Pancreas (tissue), 10 donors: ENCODE measurements at regions not wholly inside any gene's neighbourhood (a gene's known extent, or its start where the extent isn't known, plus 50 kb on each side); places are given as distances from the start of the nearest gene placed in this dataset.

ENCODE experiments used
- ATAC-seq, 4 donors: fragments of 200-7000 bp; cut with Tn5 transposase; one replicate each; pipeline versions ENCODE4 v1.8.0 to v1.9.1; 2020; ENCODE audit warnings: mild to moderate bottlenecking in 4 of 4, moderate library complexity in 4 of 4
- DNase-seq, 6 donors: peaks; one replicate each; pipeline ENCODE4 v3.0.0-alpha.2; 2020
- FAIRE-seq: peaks from 2 replicates; lab custom pipeline; 2012; peaks lifted over from hg19 to GRCh38; lab: Jason Lieb, UNC
- H3K27ac ChIP-seq, 4 donors: fragments of 200-600 bp; sonication (generic); 1 replicate in 3 of 4; 2 replicates in 1 of 4; pipeline versions ENCODE4 v1.5.0 to v1.8.0; 2020
- H3K27me3 ChIP-seq, 4 donors: fragments of 200-600 bp; one replicate each; pipeline ENCODE4 v1.8.0; 2021
- H3K36me3 ChIP-seq, 3 donors: fragments of 200-600 bp; sonication (generic) in 1 of 3; one replicate each; pipeline versions ENCODE4 v1.5.0 to v1.8.0; 2020 to 2021
- H3K4me1 ChIP-seq, 3 donors: fragments of 200-600 bp; one replicate each; pipeline ENCODE4 v1.8.0; 2021
- H3K4me3 ChIP-seq, 4 donors: fragments of 200-600 bp; sonication (generic) in 2 of 4; one replicate each; pipeline versions ENCODE4 v1.5.0 to v1.8.0; 2020 to 2021
- H3K9me3 ChIP-seq, 4 donors: fragments of 200-600 bp; one replicate each; pipeline ENCODE4 v1.8.0; 2021
- WGBS, 2 donors: extraction: QIAGEN DNeasy Blood & Tissue Kit; methylation state at CpG; one replicate each; pipeline ENCODE4 v1.1.7; 2013; 5-methylcytosine and 5-hydroxymethylcytosine counted together
- intact Hi-C, 3 donors: fragments of 100-400 bp; cut with DNase I; formaldehyde crosslinking; loops; one replicate each; pipeline versions ENCODE4 v1.11.1 to v1.14.2; 2022
- TF ChIP-seq, protein P1 (sequence below), 4 donors: fragments of 200-600 bp; sonication (generic) in 3 of 4; IDR thresholded peaks; one replicate each; pipeline versions ENCODE4 v1.5.0 to v1.8.0; 2021; ENCODE audit warnings: antibody characterized with exemption in 4 of 4
- donor health status: healthy with polysubstance abuse.
- donor health status: DM: no; HTN: no; CAD: no; lungs with moderate emphysema.
- donor health status: DM: no; HTN: no; CAD: no.
- donor health status: control.
- donor health status: control.
- donor health status: Bipolar disorder and iron deficiency.
- donor health status: DM: yes; HTN: yes; CAD: no.
- donor health status: DM: no; HTN: no; CAD: no.
- donor health status: DM: no; HTN: no; CAD: no.
- donor health status: DM: yes; HTN: yes; CAD: no.

GRCh38 chr12:86647800-86648199 lies 391.6 kb upstream of the MGAT4C start:
- no peak for FAIRE-seq
- H3K27ac ChIP-seq = no peak overlapping the region
- ATAC-seq = no peak
- no peaks in the 10 kb centered on the region for H3K36me3 ChIP-seq
- no peaks in the 10 kb centered on the region for H3K27me3 ChIP-seq
- TF ChIP-seq, protein P1, sequence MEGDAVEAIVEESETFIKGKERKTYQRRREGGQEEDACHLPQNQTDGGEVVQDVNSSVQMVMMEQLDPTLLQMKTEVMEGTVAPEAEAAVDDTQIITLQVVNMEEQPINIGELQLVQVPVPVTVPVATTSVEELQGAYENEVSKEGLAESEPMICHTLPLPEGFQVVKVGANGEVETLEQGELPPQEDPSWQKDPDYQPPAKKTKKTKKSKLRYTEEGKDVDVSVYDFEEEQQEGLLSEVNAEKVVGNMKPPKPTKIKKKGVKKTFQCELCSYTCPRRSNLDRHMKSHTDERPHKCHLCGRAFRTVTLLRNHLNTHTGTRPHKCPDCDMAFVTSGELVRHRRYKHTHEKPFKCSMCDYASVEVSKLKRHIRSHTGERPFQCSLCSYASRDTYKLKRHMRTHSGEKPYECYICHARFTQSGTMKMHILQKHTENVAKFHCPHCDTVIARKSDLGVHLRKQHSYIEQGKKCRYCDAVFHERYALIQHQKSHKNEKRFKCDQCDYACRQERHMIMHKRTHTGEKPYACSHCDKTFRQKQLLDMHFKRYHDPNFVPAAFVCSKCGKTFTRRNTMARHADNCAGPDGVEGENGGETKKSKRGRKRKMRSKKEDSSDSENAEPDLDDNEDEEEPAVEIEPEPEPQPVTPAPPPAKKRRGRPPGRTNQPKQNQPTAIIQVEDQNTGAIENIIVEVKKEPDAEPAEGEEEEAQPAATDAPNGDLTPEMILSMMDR (IDR thresholded peaks at IDR 0.05) = no peak
- H3K4me1 ChIP-seq = no peaks in the 10 kb centered on the region
- no peak for DNase-seq
- WGBS, 2 donors = 35 to 46% methylated on average over 2 of the region's 2 CpGs
- intact Hi-C loops = no loop called here
- H3K9me3 ChIP-seq = no peaks in the 10 kb centered on the region
- no peak overlapping the region for H3K4me3 ChIP-seq

DNA sequence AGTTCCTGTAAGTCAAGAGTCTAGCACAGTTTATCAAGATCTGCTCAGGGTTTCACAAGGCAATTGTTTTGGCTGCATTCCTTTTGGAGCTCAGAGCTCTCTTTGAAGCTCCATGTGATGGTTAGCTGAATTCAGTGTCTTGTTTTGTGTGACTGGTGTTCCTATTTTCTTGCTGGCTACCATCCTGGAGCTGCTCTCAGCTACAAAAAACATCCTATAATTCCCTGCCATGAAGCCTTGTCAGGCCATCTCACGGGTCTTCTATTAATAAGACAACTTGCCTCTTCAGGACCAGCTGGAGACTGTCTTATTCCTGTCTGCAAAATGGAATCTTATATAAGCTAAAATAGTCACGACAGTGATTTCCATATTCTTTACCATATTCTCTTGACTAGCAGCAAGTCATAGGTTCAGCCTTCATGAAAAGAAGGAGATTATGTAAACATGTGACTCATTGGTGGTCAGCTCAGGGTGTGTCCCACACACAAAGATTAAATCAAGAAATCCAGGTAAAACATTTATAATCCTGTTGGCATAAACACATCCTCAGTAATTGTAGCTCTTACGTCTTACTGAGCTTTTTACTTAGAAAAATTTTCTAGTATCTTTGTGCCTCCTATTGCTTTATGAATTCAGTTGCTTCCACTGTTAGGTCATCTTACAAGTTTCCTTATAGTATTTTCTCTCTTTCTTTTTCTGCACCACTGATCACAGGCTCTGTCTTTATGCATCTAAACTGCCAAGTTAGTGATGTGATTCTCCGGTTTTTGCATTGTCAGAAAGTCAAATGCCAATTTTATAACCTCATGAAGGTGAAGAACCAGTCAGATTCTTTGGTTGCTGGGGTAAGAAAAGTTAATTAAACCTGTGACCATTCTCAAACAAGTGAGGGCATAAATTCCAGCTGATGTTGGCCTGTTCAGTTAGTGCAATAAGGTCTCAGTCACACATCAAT lies 378.5 kb upstream of the MGAT4C start:
- 55 to 62% methylated on average over 4 of the region's 4 CpGs for WGBS, 2 donors

GRCh38 chr12:86627001-86627400 lies 370.8 kb upstream of the MGAT4C start:
- no peaks in the 10 kb centered on the region for H3K36me3 ChIP-seq
- no peak for FAIRE-seq
- TF ChIP-seq, protein P1 (IDR thresholded peaks at IDR 0.05) = no peak
- no peak overlapping the region for H3K27ac ChIP-seq
- ATAC-seq = no peak
- no peaks in the 10 kb centered on the region for H3K4me1 ChIP-seq
- H3K27me3 ChIP-seq = no peaks in the 10 kb centered on the region
- peak in 2 of 6 donors; percentile 9 to 23 for DNase-seq
- no peak overlapping the region for H3K4me3 ChIP-seq
- no peaks in the 10 kb centered on the region for H3K9me3 ChIP-seq
- WGBS, 2 donors = 63 to 68% methylated on average over 3 of the region's 3 CpGs
- intact Hi-C loops = no loop called here

More for the DNA sequence above, 378.5 kb upstream of the MGAT4C start:
- DNase-seq (no peak), FAIRE-seq (no peak), ATAC-seq (no peak)
- no peaks in the 10 kb centered on the region for H3K9me3 ChIP-seq
- H3K27me3 ChIP-seq = no peaks in the 10 kb centered on the region
- H3K36me3 ChIP-seq = no peaks in the 10 kb centered on the region
- no peaks in the 10 kb centered on the region for H3K4me1 ChIP-seq
- H3K27ac ChIP-seq = no peak overlapping the region
- intact Hi-C loops = no loop called here
- TF ChIP-seq, protein P1 (IDR thresholded peaks at IDR 0.05) = no peak
- no peak overlapping the region for H3K4me3 ChIP-seq

DNA sequence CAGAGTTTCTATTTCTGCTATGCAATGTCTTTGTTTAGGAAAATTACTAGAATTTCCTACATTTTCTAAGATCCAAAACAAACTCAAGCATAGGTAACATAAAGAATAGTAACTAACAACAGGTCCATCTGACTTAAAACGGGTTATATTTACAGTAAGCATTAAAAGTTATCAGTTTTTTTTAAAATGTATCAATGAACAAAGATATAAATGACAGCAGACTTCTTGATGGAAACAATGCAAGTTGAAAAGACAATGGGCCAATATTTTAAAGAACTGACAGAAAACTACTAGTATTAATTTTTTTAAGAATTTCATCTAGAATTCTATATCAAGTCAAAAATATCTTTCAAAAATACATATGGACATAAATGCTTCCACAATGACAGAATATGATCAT lies 367.1 kb upstream of the MGAT4C start:
- Histone ChIP-seq H3K4me3 (no peak overlapping the region), H3K9me3 (no peaks in the 10 kb centered on the region), H3K27me3 (no peaks in the 10 kb centered on the region), H3K27ac (no peak overlapping the region), H3K4me1 (no peaks in the 10 kb centered on the region), H3K36me3 (no peaks in the 10 kb centered on the region)
- intact Hi-C loops = no loop called here
- WGBS, 2 donors = 30 to 54% methylated on average over 1 of the region's 1 CpG
- ATAC-seq = no peak
- TF ChIP-seq, protein P1 (IDR thresholded peaks at IDR 0.05) = no peak
- FAIRE-seq = no peak
- no peak for DNase-seq

GRCh38 chr12:86621957-86622356 lies 365.8 kb upstream of the MGAT4C start:
- DNase-seq (no peak), FAIRE-seq (no peak), ATAC-seq (no peak)
- no peak overlapping the region for H3K27ac ChIP-seq
- no peaks in the 10 kb centered on the region for H3K36me3 ChIP-seq
- H3K4me3 ChIP-seq = no peak overlapping the region
- TF ChIP-seq, protein P1 (IDR thresholded peaks at IDR 0.05) = no peak
- H3K4me1 ChIP-seq = no peaks in the 10 kb centered on the region
- intact Hi-C loops = no loop called here
- no peaks in the 10 kb centered on the region for H3K9me3 ChIP-seq
- H3K27me3 ChIP-seq = no peaks in the 10 kb centered on the region
- WGBS, 2 donors = 41 to 50% methylated on average over 2 of the region's 2 CpGs
